HuH-7 (cell line): ENCODE measurements at regions not wholly inside any gene's neighbourhood (a gene's known extent, or its start where the extent isn't known, plus 50 kb on each side); places are given as distances from the start of the nearest gene placed in this dataset.
A peak's percentile ranks its signal among the peaks of the same experiment; 100 is the strongest.
"Not testable (repeated sequence)": the region's sequence is repeated elsewhere in the genome, so short reads cannot be mapped to it uniquely, and the experiment has no call there.

Experiments used
- DNase-seq: peaks from one replicate; pipeline ENCODE4 v3.0.0; 2011; ENCODE audit warnings: low spot score

GRCh38 chr11:21931436-21932101 lies 261.3 kb upstream of the ANO5 start:
- DNase-seq, result no peak

- DNase-seq, result peak; percentile 3
Measured at GRCh38 chr11:21933095-21933494, 259.8 kb upstream of the ANO5 start.

- no peak for DNase-seq
Measured at GRCh38 chr11:21944577-21944976, 248.3 kb upstream of the ANO5 start.

- no peak for DNase-seq
Measured at GRCh38 chr11:21948876-21949275, 244.0 kb upstream of the ANO5 start.

GRCh38 chr11:21949763-21950413 lies 243.0 kb upstream of the ANO5 start:
- no peak for DNase-seq

- DNase-seq, result no peak
Measured at GRCh38 chr11:21963013-21963412, 229.9 kb upstream of the ANO5 start.

- no peak for DNase-seq
Measured at GRCh38 chr11:21965221-21965620, 227.7 kb upstream of the ANO5 start.

GRCh38 chr11:21968702-21969101 lies 224.2 kb upstream of the ANO5 start:
- DNase-seq, result no peak

GRCh38 chr11:21969841-21970240 lies 223.0 kb upstream of the ANO5 start:
- no peak for DNase-seq

- DNase-seq, result no peak
Measured at GRCh38 chr11:21975242-21975641, 217.6 kb upstream of the ANO5 start.

- DNase-seq, result no peak
Measured at GRCh38 chr11:21976210-21976609, 216.7 kb upstream of the ANO5 start.

GRCh38 chr11:21983431-21983830 lies 209.5 kb upstream of the ANO5 start:
- no peak for DNase-seq

- DNase-seq, result no peak
Measured at GRCh38 chr11:21986361-21986760, 206.5 kb upstream of the ANO5 start.

- DNase-seq, result no peak
Measured at GRCh38 chr11:21987261-21987660, 205.6 kb upstream of the ANO5 start.

- DNase-seq, result no peak
Measured at GRCh38 chr11:21988477-21988876, 204.4 kb upstream of the ANO5 start.

GRCh38 chr11:22001803-22002202 lies 191.1 kb upstream of the ANO5 start:
- not testable (repeated sequence) for DNase-seq

GRCh38 chr11:22006901-22007300 lies 186.0 kb upstream of the ANO5 start:
- no peak for DNase-seq

GRCh38 chr11:22031791-22032190 lies 161.1 kb upstream of the ANO5 start:
- DNase-seq, result no peak

GRCh38 chr11:22037505-22037904 lies 155.4 kb upstream of the ANO5 start:
- DNase-seq, result no peak

GRCh38 chr11:22041039-22041438 lies 151.8 kb upstream of the ANO5 start:
- DNase-seq, result no peak

- DNase-seq, result no peak
Measured at GRCh38 chr11:22042081-22042480, 150.8 kb upstream of the ANO5 start.

- DNase-seq, result no peak
Measured at GRCh38 chr11:22044126-22044525, 148.8 kb upstream of the ANO5 start.

GRCh38 chr11:22049276-22049675 lies 143.6 kb upstream of the ANO5 start:
- no peak for DNase-seq

GRCh38 chr11:22065472-22065871 lies 127.4 kb upstream of the ANO5 start:
- no peak for DNase-seq
